Stomach (tissue), 4 donors: ENCODE measurements at regions not wholly inside any gene's neighbourhood (a gene's known extent, or its start where the extent isn't known, plus 50 kb on each side); places are given as distances from the start of the nearest gene placed in this dataset.

ENCODE experiments used
- CTCF ChIP-seq, 7 experiments: fragments of 450-650 bp in 4 of 7; fragments of 200-600 bp in 3 of 7; sonication (generic) in 3 of 7; IDR thresholded peaks; one replicate each; pipeline ENCODE4 v1.5.1; 2016 to 2019; ENCODE audit warnings: antibody characterized with exemption in 7 of 7, control low read depth in 2 of 7, mild to moderate bottlenecking in 1 of 7
- EP300 ChIP-seq: sonication (generic); formaldehyde crosslinking; IDR thresholded peaks from one replicate; pipeline ENCODE4 v1.6.1; 2017; ENCODE audit warnings: antibody characterized with exemption
- POLR2A ChIP-seq, 4 donors: fragments of 450-650 bp; IDR thresholded peaks; one replicate each; pipeline ENCODE4 v1.6.1; 2016; ENCODE audit warnings: antibody characterized with exemption in 4 of 4, control low read depth in 2 of 4, mild to moderate bottlenecking in 1 of 4, moderate library complexity in 1 of 4

- TF ChIP-seq POLR2A (IDR thresholded peaks at IDR 0.05) (no peak), CTCF (IDR thresholded peaks at IDR 0.05) (no peak), EP300 (no peak)
These were observed 133.6 kb upstream of the HMCN1 start for GRCh38 chr1:185600641-185601040.
